ENCODE measurements at regions not wholly inside any gene's neighbourhood (a gene's known extent, or its start where the extent isn't known, plus 50 kb on each side); places are given as distances from the start of the nearest gene placed in this dataset.

- no peak overlapping the region for H3K4me3 ChIP-seq (ENCODE audit: low read length)
- no peaks in the 10 kb centered on the region for H3K9me3 ChIP-seq (ENCODE audit: low read length)
- no peak overlapping the region for H3K27ac ChIP-seq (ENCODE audit: low read length)
- H4K20me1 ChIP-seq (ENCODE audit: insufficient read depth): no peaks in the 10 kb centered on the region
- no peak overlapping the region for H2AFZ ChIP-seq (ENCODE audit: low read depth, low read length)
- H3K79me2 ChIP-seq (replicated peaks; ENCODE audit: insufficient read depth, low read length): no peaks in the 10 kb centered on the region
- H3K9ac ChIP-seq (ENCODE audit: low read length): no peak overlapping the region
- no peak overlapping the region for H3K4me2 ChIP-seq (ENCODE audit: low read length)
- no peaks in the 10 kb centered on the region for H3F3A ChIP-seq (ENCODE audit: insufficient read depth, low read length, poor library complexity, severe bottlenecking)
- H3K27me3 ChIP-seq (ENCODE audit: insufficient read depth, low read depth, low read length): no peaks in the 10 kb centered on the region
- H3K36me3 ChIP-seq (ENCODE audit: insufficient read depth, low read length): no peaks in the 10 kb centered on the region
- no peaks in the 10 kb centered on the region for H3K9me2 ChIP-seq (ENCODE audit: insufficient read depth, low read length)
- TF ChIP-seq MXI1 (conservative IDR thresholded peaks at IDR 0.05; ENCODE audit: poor library complexity, severe bottlenecking) (no peak), EP300 (conservative IDR thresholded peaks at IDR 0.05; ENCODE audit: poor library complexity, severe bottlenecking) (no peak), CTCF (IDR thresholded peaks at IDR 0.05; ENCODE audit: poor library complexity, severe bottlenecking) (no peak), REST (IDR thresholded peaks at IDR 0.05; ENCODE audit: borderline replicate concordance) (no peak)
Observed at GRCh38 chr2:15816226-15816625, 124.1 kb upstream of the MYCN start.

GRCh38 chr2:15816674-15817406, 123.5 kb upstream of the MYCN start:
- no peaks in the 10 kb centered on the region for H4K20me1 ChIP-seq (ENCODE audit: insufficient read depth)
- no peak overlapping the region for H3K4me2 ChIP-seq (ENCODE audit: low read length)
- no peak overlapping the region for H3K4me3 ChIP-seq (ENCODE audit: low read length)
- no peak overlapping the region for H2AFZ ChIP-seq (ENCODE audit: low read depth, low read length)
- H3F3A ChIP-seq (ENCODE audit: insufficient read depth, low read length, poor library complexity, severe bottlenecking): no peaks in the 10 kb centered on the region
- H3K27ac ChIP-seq (ENCODE audit: low read length): no peak overlapping the region
- no peaks in the 10 kb centered on the region for H3K9me3 ChIP-seq (ENCODE audit: low read length)
- no peak overlapping the region for H3K9ac ChIP-seq (ENCODE audit: low read length)
- no peaks in the 10 kb centered on the region for H3K27me3 ChIP-seq (ENCODE audit: insufficient read depth, low read depth, low read length)
- no peak for TF ChIP-seq REST (IDR thresholded peaks at IDR 0.05; ENCODE audit: borderline replicate concordance)
- TF ChIP-seq EP300 (conservative IDR thresholded peaks at IDR 0.05; ENCODE audit: poor library complexity, severe bottlenecking): no peak
- TF ChIP-seq TAF1 (IDR thresholded peaks at IDR 0.05; ENCODE audit: low read depth): no peak
- TF ChIP-seq SMC3 (conservative IDR thresholded peaks at IDR 0.05; ENCODE audit: poor library complexity): no peak
- TF ChIP-seq RAD21 (conservative IDR thresholded peaks at IDR 0.05): no peak
- TF ChIP-seq EZH2 (IDR thresholded peaks at IDR 0.05; ENCODE audit: borderline replicate concordance, insufficient read depth, low read length, poor library complexity, severe bottlenecking): no peak
- no peak for TF ChIP-seq CTCF (IDR thresholded peaks at IDR 0.05; ENCODE audit: poor library complexity, severe bottlenecking)
- TF ChIP-seq POLR2AphosphoS5 (IDR thresholded peaks at IDR 0.05): no peak
- TF ChIP-seq MXI1 (conservative IDR thresholded peaks at IDR 0.05; ENCODE audit: poor library complexity, severe bottlenecking): no peak
- no peaks in the 10 kb centered on the region for H3K36me3 ChIP-seq (ENCODE audit: insufficient read depth, low read length)
- H3K9me2 ChIP-seq (ENCODE audit: insufficient read depth, low read length): no peaks in the 10 kb centered on the region
- no peaks in the 10 kb centered on the region for H3K79me2 ChIP-seq (replicated peaks; ENCODE audit: insufficient read depth, low read length)
